CD4-positive, alpha-beta T cell treated with Interleukin-6 for 4 hours (primary cell): ENCODE measurements at regions not wholly inside any gene's neighbourhood (a gene's known extent, or its start where the extent isn't known, plus 50 kb on each side); places are given as distances from the start of the nearest gene placed in this dataset.

Experiments used
- DNase-seq: peaks from one replicate; pipeline ENCODE4 v3.0.0-alpha.2; 2020; ENCODE audit warnings: mixed read lengths

- no peak for DNase-seq
Observed at GRCh38 chr14:98959958-98960616, 311.9 kb downstream of the BCL11B start.

- no peak for DNase-seq
Observed at GRCh38 chr14:98960617-98961013, 311.4 kb downstream of the BCL11B start.

DNA sequence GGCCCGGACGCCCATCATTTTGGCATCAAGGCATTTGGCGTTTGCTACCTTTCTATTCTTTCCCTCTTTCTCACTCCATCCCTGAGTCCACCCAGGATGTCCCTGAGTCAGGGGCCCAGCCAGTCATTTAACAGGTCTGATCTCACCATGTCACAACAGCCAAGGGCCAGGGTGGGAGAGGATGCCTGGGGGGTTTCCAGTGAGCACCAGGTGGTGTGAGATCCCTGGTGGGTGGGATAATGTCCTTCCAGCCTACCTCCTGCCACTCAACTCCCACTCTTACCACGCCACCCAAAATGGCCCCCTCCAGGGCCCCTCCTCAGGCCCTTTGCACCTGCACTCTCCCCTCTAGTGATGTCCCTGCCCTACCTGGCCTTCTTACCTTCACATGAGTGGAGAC is 310.8 kb downstream of the BCL11B start:
- no peak for DNase-seq

DNA sequence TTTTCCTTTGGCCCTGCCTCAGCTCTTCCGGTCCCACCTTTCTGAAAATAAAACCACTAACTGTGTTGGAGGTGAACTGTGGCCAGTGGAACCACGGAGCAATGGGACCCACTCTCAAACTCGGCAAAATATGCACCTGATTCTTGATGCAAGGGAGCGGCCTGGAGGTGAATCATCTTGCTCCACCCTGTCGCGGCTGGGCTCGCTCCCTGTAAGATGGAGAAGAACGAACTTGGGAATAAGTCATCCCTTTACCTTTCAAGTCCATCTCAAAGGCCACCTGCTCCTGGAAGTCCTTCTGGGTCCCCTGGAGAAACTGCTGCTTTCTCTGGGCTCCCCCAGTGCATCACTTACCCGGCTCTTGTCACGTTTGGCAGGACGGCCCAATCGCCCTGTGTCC is 309.9 kb downstream of the BCL11B start:
- no peak for DNase-seq

GRCh38 chr14:98963610-98964009 is 308.4 kb downstream of the BCL11B start:
- DNase-seq, result no peak

DNA sequence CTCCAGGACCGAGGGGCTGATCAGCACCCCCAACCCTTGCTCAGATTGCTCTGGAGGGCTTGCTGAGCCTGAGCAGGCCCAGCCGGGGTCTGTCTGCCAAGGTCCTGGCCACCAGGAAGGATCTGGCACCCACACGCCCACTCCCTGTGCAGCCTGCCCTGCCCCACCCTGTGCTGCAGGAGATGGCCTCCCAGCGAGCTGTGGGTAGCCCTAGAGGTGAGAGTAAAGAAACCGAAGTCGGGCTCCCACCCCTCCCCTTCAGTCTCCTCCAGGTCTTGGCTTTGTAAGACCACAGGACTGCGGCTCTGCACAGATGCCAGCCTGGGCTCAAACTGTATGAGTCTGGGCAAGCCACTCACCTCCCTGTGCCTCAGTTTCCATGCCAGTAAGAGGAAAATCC is 307.8 kb downstream of the BCL11B start:
- DNase-seq, result peak; percentile 10

GRCh38 chr14:98965076-98965475 is 306.9 kb downstream of the BCL11B start:
- no peak for DNase-seq

GRCh38 chr14:98966016-98966415 is 306.0 kb downstream of the BCL11B start:
- DNase-seq, result no peak

DNA sequence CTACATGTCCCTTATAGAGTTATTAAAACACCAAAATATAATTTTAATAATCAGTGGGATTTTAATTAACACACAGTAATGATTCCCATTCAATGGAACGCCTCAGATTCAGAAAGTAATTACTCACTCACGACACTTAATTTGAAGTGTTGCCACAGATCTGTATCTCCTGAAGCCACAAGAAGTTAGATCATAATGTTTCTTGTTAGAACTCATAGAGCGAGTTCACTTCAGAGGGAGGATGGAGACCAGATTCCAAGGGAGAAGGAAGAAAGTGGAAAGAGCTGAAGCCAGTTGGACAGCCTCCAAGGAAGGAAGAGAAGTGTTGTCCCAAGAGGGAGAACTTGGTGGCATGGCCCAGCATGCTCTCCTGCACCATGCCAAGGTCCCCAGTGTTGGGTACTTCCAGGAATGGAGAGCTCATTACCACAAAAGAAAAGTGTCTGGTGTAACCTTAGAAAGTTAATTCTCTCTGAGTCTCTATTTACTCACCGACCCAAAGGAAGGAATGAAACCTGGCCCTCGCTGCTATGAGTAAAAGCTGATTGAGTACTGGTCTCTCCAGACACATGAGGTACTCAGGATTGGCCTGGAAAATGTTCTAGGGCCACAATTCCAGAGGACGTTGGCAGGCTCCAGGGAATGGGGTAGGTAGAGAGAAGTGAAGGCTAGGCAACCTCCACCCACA is 305.4 kb downstream of the BCL11B start:
- no peak for DNase-seq

- DNase-seq, result no peak
Observed at GRCh38 chr14:98974113-98974512, 297.9 kb downstream of the BCL11B start.

DNA sequence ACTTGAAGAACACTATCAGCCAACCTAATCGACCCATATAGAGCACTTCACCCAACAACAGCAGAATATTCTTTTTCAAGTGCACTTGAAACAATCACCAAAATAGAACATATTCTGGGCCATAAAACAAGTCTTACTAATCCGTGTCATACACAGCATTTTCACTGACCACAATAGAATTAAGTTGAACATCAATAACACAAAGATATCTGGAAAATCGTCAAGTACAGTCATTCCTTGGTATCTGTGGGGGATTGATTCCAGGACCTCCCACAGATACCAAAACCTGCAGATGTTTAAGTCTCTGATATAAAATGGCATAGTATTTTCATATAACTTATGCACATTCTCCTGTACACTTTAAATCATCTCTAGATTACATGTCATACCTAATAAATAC is 295.7 kb downstream of the BCL11B start:
- no peak for DNase-seq

DNA sequence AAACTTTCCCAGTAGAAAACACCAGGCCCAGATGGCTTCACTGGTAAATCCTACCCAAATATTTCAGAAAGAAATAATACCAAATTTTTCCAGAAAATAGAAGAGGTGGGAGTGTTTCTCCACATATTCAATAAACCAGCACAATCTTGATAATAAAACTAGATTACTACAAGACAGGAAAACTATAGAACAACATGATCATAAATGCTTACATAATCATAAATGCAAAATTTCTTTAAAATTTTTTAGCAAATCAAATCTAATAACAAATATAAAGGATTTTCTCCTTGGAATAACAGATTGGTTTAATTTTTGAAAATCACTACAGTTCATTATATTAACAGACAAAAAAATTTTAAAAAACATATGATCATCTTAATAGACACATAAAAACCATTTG is 294.5 kb downstream of the BCL11B start:
- DNase-seq, result no peak

- no peak for DNase-seq
Observed at GRCh38 chr14:98982986-98983385, 289.0 kb downstream of the BCL11B start.

GRCh38 chr14:98984027-98984718 is 287.8 kb downstream of the BCL11B start:
- DNase-seq, result peak; percentile 11

- DNase-seq, result peak; percentile 82
Observed at GRCh38 chr14:98984719-98985041, 287.3 kb downstream of the BCL11B start.

- no peak for DNase-seq
Observed at GRCh38 chr14:98993818-98994217, 278.2 kb downstream of the BCL11B start.

GRCh38 chr14:98994561-98994960 is 277.4 kb downstream of the BCL11B start:
- DNase-seq, result no peak

DNA sequence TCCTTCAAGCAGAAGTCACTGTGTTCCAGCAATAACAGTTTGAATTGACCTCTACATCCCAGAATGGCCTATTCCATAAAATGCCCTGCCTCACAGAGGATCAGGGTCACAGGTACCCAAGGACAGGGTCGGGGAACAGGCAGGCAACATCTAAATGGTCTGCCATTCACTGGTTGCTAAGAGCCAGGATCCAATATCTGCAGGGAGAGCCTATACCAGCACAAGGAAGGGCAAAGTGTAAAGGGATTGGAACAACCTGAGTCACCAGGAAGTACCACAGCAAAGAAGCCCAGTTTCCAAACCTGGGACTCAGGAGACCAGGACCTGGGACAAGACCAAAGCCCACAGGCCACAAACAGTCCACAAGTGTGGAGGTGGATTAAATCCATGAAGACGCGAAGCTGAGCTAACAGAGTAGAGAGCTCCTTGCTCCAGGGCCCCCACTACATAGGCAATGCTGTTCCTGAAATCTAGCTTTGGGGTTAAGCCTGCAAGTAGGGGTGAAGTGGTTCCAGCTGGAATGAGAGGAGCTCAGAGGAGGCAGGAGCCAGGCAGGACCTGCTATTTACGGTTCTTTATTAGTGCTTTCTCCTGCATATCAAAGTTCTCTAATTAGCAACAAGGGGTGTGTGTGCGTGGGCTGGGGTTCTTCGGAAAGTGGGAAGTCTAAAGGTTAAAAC is 274.3 kb downstream of the BCL11B start:
- no peak for DNase-seq

- no peak for DNase-seq
Observed at GRCh38 chr14:98999345-98999744, 272.7 kb downstream of the BCL11B start.

GRCh38 chr14:98999901-99000300 is 272.1 kb downstream of the BCL11B start:
- DNase-seq, result no peak

DNA sequence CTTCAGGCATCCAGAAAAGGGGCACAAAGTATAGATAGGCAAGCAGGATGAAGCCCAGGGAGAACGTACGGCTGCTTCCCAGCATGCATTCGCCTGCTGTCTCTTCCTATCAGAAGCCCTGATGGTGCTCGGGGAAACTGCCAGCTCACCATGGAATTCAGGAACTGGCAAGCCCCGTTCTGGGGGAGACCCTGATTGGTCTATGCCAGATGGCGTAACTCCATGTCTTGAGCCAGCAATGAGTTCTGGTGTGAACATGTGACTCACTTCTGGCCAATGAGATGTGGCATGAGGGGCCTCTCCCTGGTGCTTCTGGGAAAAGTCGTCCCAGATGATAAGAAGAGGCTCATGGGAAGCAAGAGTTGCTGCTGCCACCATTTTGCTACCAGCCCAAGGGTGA is 270.8 kb downstream of the BCL11B start:
- DNase-seq, result no peak

DNA sequence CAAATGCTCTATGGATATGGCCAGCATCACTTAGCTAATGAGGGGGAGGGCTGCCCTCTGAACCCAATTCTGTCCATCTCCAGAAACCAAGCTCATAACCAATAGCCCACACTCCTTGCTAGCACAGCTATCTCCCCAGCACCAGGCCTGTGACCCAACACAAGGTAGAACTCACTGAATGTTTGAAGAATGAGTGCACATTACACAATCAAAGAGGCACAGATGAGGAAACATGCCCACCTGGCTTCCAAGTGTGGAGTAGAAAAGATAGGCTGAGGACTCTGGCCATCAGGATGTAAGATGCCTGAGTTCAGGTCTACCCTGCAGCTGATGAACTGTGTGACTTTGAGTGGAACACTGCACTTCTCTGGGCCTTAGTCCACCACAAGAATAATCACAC is 268.4 kb downstream of the BCL11B start:
- no peak for DNase-seq

DNA sequence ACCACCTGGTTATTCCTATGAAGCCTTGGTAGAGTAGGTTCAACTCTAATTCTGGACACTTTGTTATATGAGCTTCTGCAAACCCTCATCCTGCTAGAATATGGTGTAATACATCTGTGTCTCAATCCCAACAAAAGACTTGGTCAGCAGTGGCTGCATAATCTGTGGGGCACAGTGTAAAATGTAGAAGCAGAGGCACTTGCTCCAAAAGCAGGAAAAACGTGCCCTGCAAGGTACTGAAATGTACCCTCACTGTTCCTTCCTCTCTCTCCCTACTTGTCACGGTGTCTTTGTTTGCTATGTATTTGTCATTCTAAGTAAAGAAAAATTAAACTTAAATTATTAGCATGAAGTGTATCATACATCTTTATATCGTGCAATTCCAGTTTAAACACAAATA is 267.9 kb downstream of the BCL11B start:
- no peak for DNase-seq

GRCh38 chr14:99006276-99006675 is 265.7 kb downstream of the BCL11B start:
- DNase-seq, result no peak
